K562 (cell line): ENCODE measurements at regions not wholly inside any gene's neighbourhood (a gene's known extent, or its start where the extent isn't known, plus 50 kb on each side); places are given as distances from the start of the nearest gene placed in this dataset.
A peak's percentile ranks its signal among the peaks of the same experiment; 100 is the strongest.

Source experiments
- BHLHE40 ChIP-seq: IDR thresholded peaks from 2 replicates; pipeline ENCODE4 v1.6.1; 2011; ENCODE audit warnings: low read length, improper control_type of control experiment
- CBX5 ChIP-seq: IDR thresholded peaks from 2 replicates; pipeline ENCODE4 v1.6.1; 2014; ENCODE audit warnings: low read depth, borderline replicate concordance
- CC2D1A ChIP-seq: fragments of 450-650 bp; IDR thresholded peaks from 2 replicates; pipeline ENCODE4 v1.6.1; 2017; ENCODE audit warnings: mild to moderate bottlenecking
- DLX4 ChIP-seq: fragments of 250-450 bp; sonication (Bioruptor Pico); IDR thresholded peaks from 2 replicates; pipeline ENCODE4 v1.6.1; 2021; ENCODE audit warnings: mild to moderate bottlenecking
- DPF2 ChIP-seq: fragments of 450-650 bp; IDR thresholded peaks from 2 replicates; pipeline ENCODE4 v1.6.1; 2016
- FOS ChIP-seq: IDR thresholded peaks from 3 replicates; pipeline ENCODE4 v1.6.1; 2011; ENCODE audit not compliant: insufficient read length; ENCODE audit errors: extremely low read depth
- GTF2B ChIP-seq: IDR thresholded peaks from 2 replicates; pipeline ENCODE4 v1.6.1; 2011; ENCODE audit not compliant: insufficient read length; ENCODE audit errors: extremely low read depth
- KDM1A ChIP-seq, 2 experiments: fragments of 450-650 bp; IDR thresholded peaks; 2 replicates each; pipeline ENCODE4 v1.6.1; 2016; ENCODE audit warnings: mild to moderate bottlenecking in 2 of 2
- KLF6 ChIP-seq: fragments of 250-450 bp; sonication (Bioruptor Pico); IDR thresholded peaks from 2 replicates; pipeline ENCODE4 v1.4.0; 2020; ENCODE audit warnings: mild to moderate bottlenecking, moderate library complexity, borderline replicate concordance
- MAFG ChIP-seq: fragments of 450-650 bp; conservative IDR thresholded peaks from 2 replicates; pipeline ENCODE4 v1.6.1; 2016; ENCODE audit warnings: missing genetic modification characterization, missing compliant biosample characterization
- MLLT1 ChIP-seq, 2 experiments: fragments of 450-650 bp; IDR thresholded peaks; 2 replicates each; pipeline ENCODE4 v1.6.1; 2016
- NR1H2 ChIP-seq: sonication (generic); formaldehyde crosslinking; IDR thresholded peaks from 2 replicates; pipeline ENCODE4 v1.4.0; 2020; ENCODE audit warnings: mild to moderate bottlenecking, missing genetic modification reagents
- PCBP1 ChIP-seq: fragments of 200-400 bp; formaldehyde crosslinking; IDR thresholded peaks from 2 replicates; pipeline ENCODE4 v1.6.1; 2018; ENCODE audit warnings: mild to moderate bottlenecking, low read depth, low read length; ENCODE audit not compliant: poor library complexity, severe bottlenecking
- PHF8 ChIP-seq: fragments of 200-600 bp; sonication (generic); IDR thresholded peaks from 2 replicates; pipeline ENCODE4 v1.6.1; 2012; ENCODE audit warnings: mixed run types, mild to moderate bottlenecking, inconsistent platforms, low read length, moderate library complexity, borderline replicate concordance
- RAD51 ChIP-seq: fragments of 450-650 bp; IDR thresholded peaks from 2 replicates; pipeline ENCODE4 v1.7.1; 2016; ENCODE audit warnings: low read depth, mild to moderate bottlenecking, borderline replicate concordance
- SMARCE1 ChIP-seq: fragments of 450-650 bp; IDR thresholded peaks from 2 replicates; pipeline ENCODE4 v1.7.1; 2016; ENCODE audit warnings: mild to moderate bottlenecking
- SP2 ChIP-seq: IDR thresholded peaks from 2 replicates; pipeline ENCODE4 v1.6.1; 2011; ENCODE audit warnings: mild to moderate bottlenecking, low read depth, low read length, moderate library complexity; ENCODE audit not compliant: poor library complexity, severe bottlenecking; ENCODE audit errors: extremely low read depth
- SREBF1 ChIP-seq: fragments of 150-350 bp; IDR thresholded peaks from 2 replicates; pipeline ENCODE4 v1.6.1; 2014; ENCODE audit warnings: antibody characterized with exemption, low read depth, low read length, borderline replicate concordance
- SRF ChIP-seq, 2 experiments: fragments of 250-450, 450-650 bp in 1 of 2; sonication (Bioruptor Pico) in 1 of 2; sonication (generic) in 1 of 2; formaldehyde crosslinking; IDR thresholded peaks; 2 replicates each; pipeline versions ENCODE4 v1.5.0 to v1.5.1; 2020 to 2022; ENCODE audit warnings: mild to moderate bottlenecking in 1 of 2, missing genetic modification reagents in 1 of 2
- VEZF1 ChIP-seq: fragments of 200-800 bp; sonication (Bioruptor generic); IDR thresholded peaks from 2 replicates; pipeline ENCODE4 v1.6.1; 2017; ENCODE audit warnings: missing genetic modification characterization, missing compliant biosample characterization
- ZBED1 ChIP-seq: IDR thresholded peaks from 2 replicates; pipeline ENCODE4 v1.6.1; 2014
- ZNF253 ChIP-seq: fragments of 250-450 bp; sonication (Bioruptor Pico); conservative IDR thresholded peaks from 2 replicates; pipeline ENCODE4 v1.6.1; 2021; ENCODE audit warnings: mild to moderate bottlenecking
- TF ChIP-seq, protein P1 (sequence below): fragments of 450-650 bp; formaldehyde crosslinking; IDR thresholded peaks from 2 replicates; pipeline ENCODE4 v1.4.0; 2022; ENCODE audit warnings: missing genetic modification characterization
- TF ChIP-seq, protein P2 (sequence below): fragments of 450-650 bp; conservative IDR thresholded peaks from 2 replicates; pipeline ENCODE4 v1.6.1; 2016; ENCODE audit warnings: missing genetic modification characterization, low read depth, mild to moderate bottlenecking, missing compliant biosample characterization, moderate library complexity

DNA sequence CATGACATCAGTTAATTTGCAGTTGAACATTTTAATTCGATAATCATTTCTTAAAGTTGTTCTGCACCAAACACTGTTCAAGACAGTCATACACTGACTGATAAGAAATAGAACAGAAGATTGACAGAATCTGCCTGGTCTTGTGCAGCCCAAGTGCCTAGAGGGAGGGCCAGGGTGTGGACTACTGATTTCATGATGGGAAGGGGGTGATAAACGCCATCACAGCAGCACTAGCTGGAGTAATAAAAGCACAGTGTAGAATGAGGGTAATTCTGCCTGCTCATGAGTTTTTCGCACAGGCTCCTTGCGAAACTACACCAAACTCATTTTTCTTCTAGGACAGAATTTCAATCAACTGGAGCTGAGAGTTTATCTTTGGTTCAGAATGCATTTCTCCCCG is 270.1 kb downstream of the ARL4A start (continued):
- TF ChIP-seq CC2D1A: 0 out of 2 replicates have a peak, but pooled peaks have one; percentile 56
- TF ChIP-seq, protein P1, sequence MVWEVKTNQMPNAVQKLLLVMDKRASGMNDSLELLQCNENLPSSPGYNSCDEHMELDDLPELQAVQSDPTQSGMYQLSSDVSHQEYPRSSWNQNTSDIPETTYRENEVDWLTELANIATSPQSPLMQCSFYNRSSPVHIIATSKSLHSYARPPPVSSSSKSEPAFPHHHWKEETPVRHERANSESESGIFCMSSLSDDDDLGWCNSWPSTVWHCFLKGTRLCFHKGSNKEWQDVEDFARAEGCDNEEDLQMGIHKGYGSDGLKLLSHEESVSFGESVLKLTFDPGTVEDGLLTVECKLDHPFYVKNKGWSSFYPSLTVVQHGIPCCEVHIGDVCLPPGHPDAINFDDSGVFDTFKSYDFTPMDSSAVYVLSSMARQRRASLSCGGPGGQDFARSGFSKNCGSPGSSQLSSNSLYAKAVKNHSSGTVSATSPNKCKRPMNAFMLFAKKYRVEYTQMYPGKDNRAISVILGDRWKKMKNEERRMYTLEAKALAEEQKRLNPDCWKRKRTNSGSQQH: no peak
- TF ChIP-seq FOS: no peak
- TF ChIP-seq SREBF1: no peak
- TF ChIP-seq PHF8: no peak
- TF ChIP-seq RAD51: no peak
- TF ChIP-seq BHLHE40: peak; percentile 79
- TF ChIP-seq KLF6 (CRISPR knock-in tag): no peak
- TF ChIP-seq MAFG (tag): peak; percentile 62; the same call in 1 of the 2 replicates
- no peak for TF ChIP-seq ZNF253 (CRISPR knock-in tag)
- TF ChIP-seq SMARCE1: 0 out of 2 replicates have a peak, but pooled peaks have one; percentile 24
- no peak for TF ChIP-seq ZBED1
- TF ChIP-seq GTF2B: no peak
- no peak for TF ChIP-seq SP2
- no peak for TF ChIP-seq DLX4 (CRISPR knock-in tag)
- TF ChIP-seq CBX5: no peak
- TF ChIP-seq VEZF1 (CRISPR knock-in tag): peak; percentile 42; the same call in 1 of the 2 replicates
- TF ChIP-seq, protein P2, sequence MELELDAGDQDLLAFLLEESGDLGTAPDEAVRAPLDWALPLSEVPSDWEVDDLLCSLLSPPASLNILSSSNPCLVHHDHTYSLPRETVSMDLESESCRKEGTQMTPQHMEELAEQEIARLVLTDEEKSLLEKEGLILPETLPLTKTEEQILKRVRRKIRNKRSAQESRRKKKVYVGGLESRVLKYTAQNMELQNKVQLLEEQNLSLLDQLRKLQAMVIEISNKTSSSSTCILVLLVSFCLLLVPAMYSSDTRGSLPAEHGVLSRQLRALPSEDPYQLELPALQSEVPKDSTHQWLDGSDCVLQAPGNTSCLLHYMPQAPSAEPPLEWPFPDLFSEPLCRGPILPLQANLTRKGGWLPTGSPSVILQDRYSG (tag): no peak
- TF ChIP-seq MLLT1 (IDR thresholded peaks at IDR 0.05): peak in 1 of 2 experiments; percentile 70; a peak in 1 of 4 replicates
- no peak for TF ChIP-seq NR1H2 (CRISPR knock-in tag)
- no peak for TF ChIP-seq PCBP1
- peak; percentile 4 to 39; a peak in 1 of 4 replicates for TF ChIP-seq KDM1A (IDR thresholded peaks at IDR 0.05)
- no peak for TF ChIP-seq SRF (CRISPR knock-in tag; IDR thresholded peaks at IDR 0.05)
- peak; percentile 45; the same call in 1 of the 2 replicates for TF ChIP-seq DPF2
